HEK293 (cell line): ENCODE measurements at regions not wholly inside any gene's neighbourhood (a gene's known extent, or its start where the extent isn't known, plus 50 kb on each side); places are given as distances from the start of the nearest gene placed in this dataset.

Source experiments
- KLF16 ChIP-seq: fragments of 450-650 bp; formaldehyde crosslinking; IDR thresholded peaks from 2 replicates; pipeline ENCODE4 v1.5.1; 2017; ENCODE audit warnings: missing biosample characterization, missing genetic modification characterization
- KLF9 ChIP-seq: fragments of 450-650 bp; formaldehyde crosslinking; IDR thresholded peaks from 2 replicates; pipeline ENCODE4 v1.5.1; 2016; ENCODE audit warnings: missing biosample characterization, missing genetic modification characterization, low read depth
- SETDB1 ChIP-seq: IDR thresholded peaks from one replicate; pipeline ENCODE4 v1.6.1; 2017; ENCODE audit warnings: mild to moderate bottlenecking, low read length, moderate library complexity, mixed read lengths; ENCODE audit not compliant: insufficient read length
- ZNF114 ChIP-seq: fragments of 450-650 bp; formaldehyde crosslinking; IDR thresholded peaks from 2 replicates; pipeline ENCODE4 v1.5.0; 2017; ENCODE audit warnings: missing biosample characterization, missing genetic modification characterization
- ZNF423 ChIP-seq: fragments of 450-650 bp; formaldehyde crosslinking; IDR thresholded peaks from 2 replicates; pipeline ENCODE4 v1.5.1; 2016; ENCODE audit warnings: missing biosample characterization, missing genetic modification characterization
- TF ChIP-seq, protein P1 (sequence below): fragments of 450-650 bp; formaldehyde crosslinking; IDR thresholded peaks from 2 replicates; pipeline ENCODE4 v1.5.1; 2016; ENCODE audit warnings: missing biosample characterization, missing genetic modification characterization
- TF ChIP-seq, protein P2 (sequence below): fragments of 450-650 bp; formaldehyde crosslinking; IDR thresholded peaks from 2 replicates; pipeline ENCODE4 v1.5.1; 2016; ENCODE audit warnings: missing biosample characterization, missing genetic modification characterization
- TF ChIP-seq, protein P3 (sequence below): fragments of 450-650 bp; formaldehyde crosslinking; IDR thresholded peaks from 2 replicates; pipeline ENCODE4 v1.5.1; 2016; ENCODE audit warnings: missing biosample characterization, missing genetic modification characterization
- TF ChIP-seq, protein P4 (sequence below): fragments of 450-650 bp; formaldehyde crosslinking; IDR thresholded peaks from 2 replicates; pipeline ENCODE4 v1.5.1; 2016; ENCODE audit warnings: missing biosample characterization, missing genetic modification characterization

DNA sequence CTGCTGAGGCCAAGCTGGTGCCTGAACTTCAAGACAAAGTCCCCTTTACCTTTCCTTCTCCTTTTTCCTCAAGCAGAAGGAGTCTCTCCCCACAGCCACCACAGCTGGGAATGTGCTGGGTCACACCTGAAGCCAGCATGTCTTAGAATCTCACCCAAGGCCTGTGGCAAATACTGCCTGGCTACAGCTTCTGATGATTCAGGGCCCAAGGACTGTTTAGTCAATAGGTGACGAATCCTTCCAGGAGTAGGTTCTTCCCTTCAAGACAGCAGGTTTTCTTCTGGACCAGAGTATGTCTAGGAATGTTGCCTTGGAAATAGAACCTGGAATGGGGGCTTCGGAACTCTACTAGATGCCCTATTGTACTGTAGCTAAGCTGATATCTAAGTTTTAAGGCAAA, 374.6 kb downstream of the KIF20B start:
- TF ChIP-seq, protein P1, sequence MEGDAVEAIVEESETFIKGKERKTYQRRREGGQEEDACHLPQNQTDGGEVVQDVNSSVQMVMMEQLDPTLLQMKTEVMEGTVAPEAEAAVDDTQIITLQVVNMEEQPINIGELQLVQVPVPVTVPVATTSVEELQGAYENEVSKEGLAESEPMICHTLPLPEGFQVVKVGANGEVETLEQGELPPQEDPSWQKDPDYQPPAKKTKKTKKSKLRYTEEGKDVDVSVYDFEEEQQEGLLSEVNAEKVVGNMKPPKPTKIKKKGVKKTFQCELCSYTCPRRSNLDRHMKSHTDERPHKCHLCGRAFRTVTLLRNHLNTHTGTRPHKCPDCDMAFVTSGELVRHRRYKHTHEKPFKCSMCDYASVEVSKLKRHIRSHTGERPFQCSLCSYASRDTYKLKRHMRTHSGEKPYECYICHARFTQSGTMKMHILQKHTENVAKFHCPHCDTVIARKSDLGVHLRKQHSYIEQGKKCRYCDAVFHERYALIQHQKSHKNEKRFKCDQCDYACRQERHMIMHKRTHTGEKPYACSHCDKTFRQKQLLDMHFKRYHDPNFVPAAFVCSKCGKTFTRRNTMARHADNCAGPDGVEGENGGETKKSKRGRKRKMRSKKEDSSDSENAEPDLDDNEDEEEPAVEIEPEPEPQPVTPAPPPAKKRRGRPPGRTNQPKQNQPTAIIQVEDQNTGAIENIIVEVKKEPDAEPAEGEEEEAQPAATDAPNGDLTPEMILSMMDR (tag by site-specific recombination), result no peak
- no peak for TF ChIP-seq KLF16 (tag by site-specific recombination)
- no peak for TF ChIP-seq ZNF114 (tag by site-specific recombination)
- TF ChIP-seq, protein P2, sequence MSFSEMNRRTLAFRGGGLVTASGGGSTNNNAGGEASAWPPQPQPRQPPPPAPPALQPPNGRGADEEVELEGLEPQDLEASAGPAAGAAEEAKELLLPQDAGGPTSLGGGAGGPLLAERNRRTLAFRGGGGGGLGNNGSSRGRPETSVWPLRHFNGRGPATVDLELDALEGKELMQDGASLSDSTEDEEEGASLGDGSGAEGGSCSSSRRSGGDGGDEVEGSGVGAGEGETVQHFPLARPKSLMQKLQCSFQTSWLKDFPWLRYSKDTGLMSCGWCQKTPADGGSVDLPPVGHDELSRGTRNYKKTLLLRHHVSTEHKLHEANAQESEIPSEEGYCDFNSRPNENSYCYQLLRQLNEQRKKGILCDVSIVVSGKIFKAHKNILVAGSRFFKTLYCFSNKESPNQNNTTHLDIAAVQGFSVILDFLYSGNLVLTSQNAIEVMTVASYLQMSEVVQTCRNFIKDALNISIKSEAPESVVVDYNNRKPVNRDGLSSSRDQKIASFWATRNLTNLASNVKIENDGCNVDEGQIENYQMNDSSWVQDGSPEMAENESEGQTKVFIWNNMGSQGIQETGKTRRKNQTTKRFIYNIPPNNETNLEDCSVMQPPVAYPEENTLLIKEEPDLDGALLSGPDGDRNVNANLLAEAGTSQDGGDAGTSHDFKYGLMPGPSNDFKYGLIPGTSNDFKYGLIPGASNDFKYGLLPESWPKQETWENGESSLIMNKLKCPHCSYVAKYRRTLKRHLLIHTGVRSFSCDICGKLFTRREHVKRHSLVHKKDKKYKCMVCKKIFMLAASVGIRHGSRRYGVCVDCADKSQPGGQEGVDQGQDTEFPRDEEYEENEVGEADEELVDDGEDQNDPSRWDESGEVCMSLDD, result no peak
- TF ChIP-seq, protein P3, sequence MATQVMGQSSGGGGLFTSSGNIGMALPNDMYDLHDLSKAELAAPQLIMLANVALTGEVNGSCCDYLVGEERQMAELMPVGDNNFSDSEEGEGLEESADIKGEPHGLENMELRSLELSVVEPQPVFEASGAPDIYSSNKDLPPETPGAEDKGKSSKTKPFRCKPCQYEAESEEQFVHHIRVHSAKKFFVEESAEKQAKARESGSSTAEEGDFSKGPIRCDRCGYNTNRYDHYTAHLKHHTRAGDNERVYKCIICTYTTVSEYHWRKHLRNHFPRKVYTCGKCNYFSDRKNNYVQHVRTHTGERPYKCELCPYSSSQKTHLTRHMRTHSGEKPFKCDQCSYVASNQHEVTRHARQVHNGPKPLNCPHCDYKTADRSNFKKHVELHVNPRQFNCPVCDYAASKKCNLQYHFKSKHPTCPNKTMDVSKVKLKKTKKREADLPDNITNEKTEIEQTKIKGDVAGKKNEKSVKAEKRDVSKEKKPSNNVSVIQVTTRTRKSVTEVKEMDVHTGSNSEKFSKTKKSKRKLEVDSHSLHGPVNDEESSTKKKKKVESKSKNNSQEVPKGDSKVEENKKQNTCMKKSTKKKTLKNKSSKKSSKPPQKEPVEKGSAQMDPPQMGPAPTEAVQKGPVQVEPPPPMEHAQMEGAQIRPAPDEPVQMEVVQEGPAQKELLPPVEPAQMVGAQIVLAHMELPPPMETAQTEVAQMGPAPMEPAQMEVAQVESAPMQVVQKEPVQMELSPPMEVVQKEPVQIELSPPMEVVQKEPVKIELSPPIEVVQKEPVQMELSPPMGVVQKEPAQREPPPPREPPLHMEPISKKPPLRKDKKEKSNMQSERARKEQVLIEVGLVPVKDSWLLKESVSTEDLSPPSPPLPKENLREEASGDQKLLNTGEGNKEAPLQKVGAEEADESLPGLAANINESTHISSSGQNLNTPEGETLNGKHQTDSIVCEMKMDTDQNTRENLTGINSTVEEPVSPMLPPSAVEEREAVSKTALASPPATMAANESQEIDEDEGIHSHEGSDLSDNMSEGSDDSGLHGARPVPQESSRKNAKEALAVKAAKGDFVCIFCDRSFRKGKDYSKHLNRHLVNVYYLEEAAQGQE (tag by site-specific recombination), result no peak
- no peak for TF ChIP-seq SETDB1
- no peak for TF ChIP-seq ZNF423
- TF ChIP-seq, protein P4, sequence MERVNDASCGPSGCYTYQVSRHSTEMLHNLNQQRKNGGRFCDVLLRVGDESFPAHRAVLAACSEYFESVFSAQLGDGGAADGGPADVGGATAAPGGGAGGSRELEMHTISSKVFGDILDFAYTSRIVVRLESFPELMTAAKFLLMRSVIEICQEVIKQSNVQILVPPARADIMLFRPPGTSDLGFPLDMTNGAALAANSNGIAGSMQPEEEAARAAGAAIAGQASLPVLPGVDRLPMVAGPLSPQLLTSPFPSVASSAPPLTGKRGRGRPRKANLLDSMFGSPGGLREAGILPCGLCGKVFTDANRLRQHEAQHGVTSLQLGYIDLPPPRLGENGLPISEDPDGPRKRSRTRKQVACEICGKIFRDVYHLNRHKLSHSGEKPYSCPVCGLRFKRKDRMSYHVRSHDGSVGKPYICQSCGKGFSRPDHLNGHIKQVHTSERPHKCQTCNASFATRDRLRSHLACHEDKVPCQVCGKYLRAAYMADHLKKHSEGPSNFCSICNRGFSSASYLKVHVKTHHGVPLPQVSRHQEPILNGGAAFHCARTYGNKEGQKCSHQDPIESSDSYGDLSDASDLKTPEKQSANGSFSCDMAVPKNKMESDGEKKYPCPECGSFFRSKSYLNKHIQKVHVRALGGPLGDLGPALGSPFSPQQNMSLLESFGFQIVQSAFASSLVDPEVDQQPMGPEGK (tag by site-specific recombination), result no peak
- no peak for TF ChIP-seq KLF9
